ENCODE measurements at regions not wholly inside any gene's neighbourhood (a gene's known extent, or its start where the extent isn't known, plus 50 kb on each side); places are given as distances from the start of the nearest gene placed in this dataset.

GRCh38 chr10:88113657-88114272 is 250.3 kb downstream of the PTEN start:
- TF ChIP-seq CTCF (IDR thresholded peaks at IDR 0.05) = no peak

GRCh38 chr10:88114368-88114767 is 250.9 kb downstream of the PTEN start:
- TF ChIP-seq CTCF (IDR thresholded peaks at IDR 0.05) = 0 out of 2 replicates have a peak, but pooled peaks have one; percentile 26

- no peak for TF ChIP-seq CTCF (IDR thresholded peaks at IDR 0.05)
These were observed 252.0 kb downstream of the PTEN start for GRCh38 chr10:88115407-88115806.

- no peak for TF ChIP-seq CTCF (IDR thresholded peaks at IDR 0.05)
These were observed 252.5 kb downstream of the PTEN start for GRCh38 chr10:88115968-88116367.

GRCh38 chr10:88116481-88116880 is 253.1 kb downstream of the PTEN start:
- no peak for TF ChIP-seq CTCF (IDR thresholded peaks at IDR 0.05)

GRCh38 chr10:88116971-88117626 is 253.7 kb downstream of the PTEN start:
- no peak for TF ChIP-seq CTCF (IDR thresholded peaks at IDR 0.05)

- TF ChIP-seq CTCF (IDR thresholded peaks at IDR 0.05) = no peak
These were observed 254.6 kb downstream of the PTEN start for GRCh38 chr10:88117869-88118632.
